Cardiac muscle cell (in vitro differentiated cells and primary cell): ENCODE measurements at regions not wholly inside any gene's neighbourhood (a gene's known extent, or its start where the extent isn't known, plus 50 kb on each side); places are given as distances from the start of the nearest gene placed in this dataset.

ENCODE experiments used
- DNase-seq, 2 donors: peaks; one replicate each; pipeline versions ENCODE4 v3.0.0 to v3.0.0-alpha.2; 2010 to 2017; ENCODE audit warnings: low read depth in 1 of 2, low spot score in 1 of 2
- H3K27ac ChIP-seq: fragments of 200-600 bp; sonication (generic); 2 replicates; pipeline ENCODE4 v1.5.1; 2016
- H3K27me3 ChIP-seq: fragments of 200-600 bp; sonication (generic); 2 replicates; pipeline ENCODE4 v1.6.0; 2016; ENCODE audit warnings: control low read depth
- H3K36me3 ChIP-seq: fragments of 200-600 bp; sonication (generic); 2 replicates; pipeline ENCODE4 v1.5.1; 2016; ENCODE audit warnings: control low read depth
- H3K4me1 ChIP-seq: fragments of 200-600 bp; sonication (generic); 2 replicates; pipeline ENCODE4 v1.8.1; 2017; ENCODE audit warnings: low read depth, mild to moderate bottlenecking, mixed run types
- H3K4me3 ChIP-seq: fragments of 200-600 bp; sonication (generic); 2 replicates; pipeline ENCODE4 v1.5.1; 2016; ENCODE audit warnings: mild to moderate bottlenecking
- H3K9me3 ChIP-seq: fragments of 200-600 bp; sonication (generic); 2 replicates; pipeline ENCODE4 v1.5.1; 2017; ENCODE audit warnings: low read depth, mild to moderate bottlenecking, control low read depth
- TF ChIP-seq, protein P1 (sequence below): IDR thresholded peaks from 2 replicates; pipeline ENCODE4 v1.5.1; 2012; ENCODE audit warnings: low read depth, mild to moderate bottlenecking, low read length

DNA sequence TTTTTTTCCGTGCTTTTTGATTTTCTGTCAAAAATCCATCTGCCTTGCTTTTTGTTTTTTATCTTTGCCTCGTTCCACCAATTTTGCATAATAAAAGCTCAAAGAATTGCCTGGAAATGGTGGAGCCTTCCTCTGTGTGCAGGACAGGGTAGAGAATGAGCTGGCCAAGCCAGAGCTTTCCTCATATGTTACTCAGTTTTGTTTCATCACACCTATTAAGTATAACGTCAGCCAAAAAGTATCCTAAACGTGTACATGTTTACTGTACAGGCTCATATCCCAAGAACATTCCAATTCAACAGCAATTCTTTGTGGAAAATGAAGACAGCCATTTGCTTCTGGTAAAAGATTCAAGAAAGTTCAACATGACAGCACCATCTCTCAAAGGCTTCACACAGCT lies 191.2 kb upstream of the LMNTD1 start:
- no peaks in the 10 kb centered on the region for H3K9me3 ChIP-seq
- no peaks in the 10 kb centered on the region for H3K27me3 ChIP-seq
- H3K4me3 ChIP-seq = no peak overlapping the region
- no peak overlapping the region for H3K27ac ChIP-seq
- TF ChIP-seq, protein P1, sequence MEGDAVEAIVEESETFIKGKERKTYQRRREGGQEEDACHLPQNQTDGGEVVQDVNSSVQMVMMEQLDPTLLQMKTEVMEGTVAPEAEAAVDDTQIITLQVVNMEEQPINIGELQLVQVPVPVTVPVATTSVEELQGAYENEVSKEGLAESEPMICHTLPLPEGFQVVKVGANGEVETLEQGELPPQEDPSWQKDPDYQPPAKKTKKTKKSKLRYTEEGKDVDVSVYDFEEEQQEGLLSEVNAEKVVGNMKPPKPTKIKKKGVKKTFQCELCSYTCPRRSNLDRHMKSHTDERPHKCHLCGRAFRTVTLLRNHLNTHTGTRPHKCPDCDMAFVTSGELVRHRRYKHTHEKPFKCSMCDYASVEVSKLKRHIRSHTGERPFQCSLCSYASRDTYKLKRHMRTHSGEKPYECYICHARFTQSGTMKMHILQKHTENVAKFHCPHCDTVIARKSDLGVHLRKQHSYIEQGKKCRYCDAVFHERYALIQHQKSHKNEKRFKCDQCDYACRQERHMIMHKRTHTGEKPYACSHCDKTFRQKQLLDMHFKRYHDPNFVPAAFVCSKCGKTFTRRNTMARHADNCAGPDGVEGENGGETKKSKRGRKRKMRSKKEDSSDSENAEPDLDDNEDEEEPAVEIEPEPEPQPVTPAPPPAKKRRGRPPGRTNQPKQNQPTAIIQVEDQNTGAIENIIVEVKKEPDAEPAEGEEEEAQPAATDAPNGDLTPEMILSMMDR = no peak
- H3K36me3 ChIP-seq = no peaks in the 10 kb centered on the region
- DNase-seq = peak in 1 of 2 donors; percentile 26
- H3K4me1 ChIP-seq = no peaks in the 10 kb centered on the region

DNA sequence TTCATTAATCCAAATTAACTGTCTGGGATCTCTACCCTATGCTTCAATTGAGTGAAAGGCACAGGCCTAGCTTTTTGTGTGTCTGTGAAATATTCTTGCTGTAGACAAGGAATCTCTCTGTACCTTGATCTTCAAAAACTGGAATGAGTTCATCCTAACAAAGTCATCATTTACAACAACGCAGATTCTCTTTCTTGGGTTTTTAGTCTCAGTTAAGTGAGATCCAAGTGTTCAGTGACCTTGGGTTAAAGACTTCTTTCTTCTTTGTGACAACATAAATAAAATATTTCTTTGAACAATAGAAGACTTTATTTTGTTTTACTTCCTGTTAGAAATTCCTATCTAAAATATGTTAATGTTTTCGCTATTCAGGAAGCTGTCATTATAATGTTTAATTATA lies 192.2 kb upstream of the LMNTD1 start:
- no peak overlapping the region for H3K4me3 ChIP-seq
- DNase-seq = no peak
- TF ChIP-seq, protein P1 = no peak
- H3K27me3 ChIP-seq = no peaks in the 10 kb centered on the region
- no peaks in the 10 kb centered on the region for H3K36me3 ChIP-seq
- H3K4me1 ChIP-seq = no peaks in the 10 kb centered on the region
- no peaks in the 10 kb centered on the region for H3K9me3 ChIP-seq
- H3K27ac ChIP-seq = no peak overlapping the region

- TF ChIP-seq, protein P1 = no peak
- Histone ChIP-seq H3K27me3 (no peaks in the 10 kb centered on the region), H3K4me3 (no peak overlapping the region), H3K36me3 (no peaks in the 10 kb centered on the region), H3K4me1 (peaks cover 3% of the 10 kb centered on the region), H3K27ac (no peak overlapping the region), H3K9me3 (no peaks in the 10 kb centered on the region)
- no peak for DNase-seq
These were observed 193.0 kb upstream of the LMNTD1 start for GRCh38 chr12:25746131-25746530.

DNA sequence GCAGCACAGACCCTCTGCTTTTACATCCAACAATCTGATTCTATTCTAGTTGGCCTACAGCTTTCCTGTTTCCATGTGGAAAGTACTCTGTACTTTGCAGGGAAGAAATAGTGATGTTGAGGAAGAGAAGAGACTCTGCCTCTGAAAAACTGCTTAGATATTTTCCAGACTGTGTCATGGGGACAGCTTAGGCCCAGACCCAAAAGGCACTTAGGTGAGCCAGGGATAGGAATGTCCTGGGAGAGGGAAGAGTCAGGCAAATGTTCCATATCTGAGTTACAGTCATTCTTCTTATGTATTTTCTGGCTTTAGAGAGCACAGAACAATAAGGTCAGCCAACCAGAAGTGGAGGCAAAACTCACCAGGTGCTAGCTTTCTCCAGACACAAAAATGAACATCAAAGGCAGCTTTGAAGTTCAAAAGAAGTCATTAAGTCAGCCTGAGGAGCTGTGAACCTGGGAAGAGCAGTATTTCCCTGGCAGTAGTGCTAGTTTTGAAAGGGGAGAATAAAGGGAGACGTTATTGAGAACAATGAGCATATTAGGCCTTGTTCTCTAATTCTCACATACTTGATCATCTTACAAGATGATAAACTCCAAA lies 199.7 kb upstream of the LMNTD1 start:
- Histone ChIP-seq H3K36me3 (no peaks in the 10 kb centered on the region), H3K27ac (no peak overlapping the region), H3K4me3 (no peak overlapping the region), H3K27me3 (no peaks in the 10 kb centered on the region), H3K4me1 (peaks cover 12% of the 10 kb centered on the region), H3K9me3 (no peaks in the 10 kb centered on the region)
- TF ChIP-seq, protein P1 = no peak
- DNase-seq = no peak

GRCh38 chr12:25755136-25755970 lies 202.3 kb upstream of the LMNTD1 start:
- H3K36me3 ChIP-seq = no peaks in the 10 kb centered on the region
- H3K27me3 ChIP-seq = no peaks in the 10 kb centered on the region
- TF ChIP-seq, protein P1 = no peak
- DNase-seq = no peak
- no peak overlapping the region for H3K27ac ChIP-seq
- H3K9me3 ChIP-seq = no peaks in the 10 kb centered on the region
- H3K4me1 ChIP-seq = peaks cover 12% of the 10 kb centered on the region
- H3K4me3 ChIP-seq = no peak overlapping the region
